GM19351 (cell line): ENCODE measurements at regions not wholly inside any gene's neighbourhood (a gene's known extent, or its start where the extent isn't known, plus 50 kb on each side); places are given as distances from the start of the nearest gene placed in this dataset.
"Not testable (repeated sequence)": the region's sequence is repeated elsewhere in the genome, so short reads cannot be mapped to it uniquely, and the experiment has no call there.

Source experiments
- ATAC-seq: cut with Tn5 transposase; IDR thresholded peaks from one replicate; pipeline ENCODE4 v1.9.1; 2021; ENCODE audit warnings: mild to moderate bottlenecking, moderate library complexity; ENCODE audit not compliant: unreplicated experiment

DNA sequence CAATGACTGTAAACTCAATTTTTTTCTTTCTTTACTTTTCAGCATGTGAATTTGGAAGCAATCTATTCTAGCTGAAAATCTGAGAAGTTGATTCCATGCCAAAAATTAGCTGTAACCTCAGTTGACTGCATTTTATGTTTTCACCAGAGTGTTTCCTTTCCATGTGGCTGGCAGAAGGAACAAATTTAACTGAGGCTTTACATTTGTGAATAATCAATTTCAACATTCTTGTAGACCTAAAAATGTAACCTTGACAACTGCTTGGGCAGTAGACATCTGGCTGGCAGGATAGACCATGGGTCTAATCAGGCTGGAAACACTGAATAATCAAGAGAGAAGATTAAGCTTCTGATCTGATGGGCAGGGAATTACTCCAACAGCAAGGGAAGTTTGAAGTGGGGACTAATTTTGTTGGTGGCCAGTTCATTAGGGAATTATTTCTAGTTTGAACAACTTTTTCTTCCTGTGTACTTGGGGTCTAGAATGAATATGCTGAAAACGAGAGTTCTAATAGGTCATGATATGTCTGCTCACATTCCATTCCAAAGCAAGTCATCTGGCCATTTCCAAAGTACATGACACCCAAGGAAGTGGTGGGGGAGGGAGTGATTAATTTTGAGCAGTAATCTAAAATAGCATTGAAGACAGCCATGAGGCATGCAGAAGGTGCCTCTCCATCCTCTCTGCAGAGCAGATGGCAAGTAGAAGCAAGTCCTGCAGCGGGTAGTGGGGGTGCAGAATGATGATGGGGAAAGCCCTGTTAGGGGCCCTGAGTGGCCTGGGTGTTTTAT lies 68.2 kb downstream of the ATP23 start:
- ATAC-seq, result no peak

DNA sequence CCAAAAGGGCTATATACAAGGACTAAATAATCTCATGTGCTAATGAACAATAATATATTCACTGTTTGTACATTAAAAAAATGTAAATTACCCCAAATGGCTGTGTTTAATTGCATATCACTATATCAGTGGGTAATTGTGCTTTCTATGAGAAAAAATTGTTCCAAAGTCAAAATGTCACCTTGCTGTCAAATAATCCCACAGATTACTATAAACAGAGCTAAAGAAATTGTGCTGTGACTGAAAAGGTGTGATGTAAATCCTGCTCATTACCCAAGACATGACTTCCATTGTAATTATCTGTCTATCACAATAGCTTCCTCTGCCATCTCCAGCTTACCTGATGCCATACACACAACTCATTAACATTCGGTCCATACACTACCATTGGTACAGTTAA lies 70.3 kb downstream of the ATP23 start:
- no peak for ATAC-seq

DNA sequence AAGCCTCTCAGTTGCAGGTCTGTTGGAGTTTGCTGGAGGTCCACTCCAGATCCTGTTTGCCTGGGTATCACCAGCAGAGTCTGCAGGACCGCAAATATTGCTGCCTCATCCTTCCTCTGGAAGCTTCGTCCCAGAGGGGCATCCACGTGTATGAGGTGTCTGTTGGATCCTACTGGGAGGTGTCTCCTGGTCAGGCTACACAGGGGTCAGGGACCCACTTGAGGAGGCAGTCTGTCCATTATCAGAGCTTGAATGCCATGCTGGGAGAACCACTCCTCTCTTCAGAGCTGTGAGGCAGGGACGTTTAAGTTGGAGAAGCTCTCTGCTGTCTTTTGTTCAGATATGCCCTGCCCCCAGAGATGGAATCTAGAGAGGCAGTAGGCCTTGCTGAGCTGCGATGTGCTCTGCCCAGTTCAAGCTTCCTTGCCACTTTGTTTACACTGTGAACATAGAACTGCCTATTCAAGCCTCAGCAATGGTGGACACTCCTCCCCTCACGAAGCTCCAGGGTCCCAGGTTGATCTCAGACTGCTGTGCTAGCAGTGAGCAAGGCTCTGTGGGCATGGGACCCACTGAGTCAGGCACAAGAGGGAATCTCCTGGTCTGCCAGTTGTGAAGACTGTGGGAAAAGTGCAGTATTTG lies 81.1 kb downstream of the ATP23 start:
- ATAC-seq, result not testable (repeated sequence)

DNA sequence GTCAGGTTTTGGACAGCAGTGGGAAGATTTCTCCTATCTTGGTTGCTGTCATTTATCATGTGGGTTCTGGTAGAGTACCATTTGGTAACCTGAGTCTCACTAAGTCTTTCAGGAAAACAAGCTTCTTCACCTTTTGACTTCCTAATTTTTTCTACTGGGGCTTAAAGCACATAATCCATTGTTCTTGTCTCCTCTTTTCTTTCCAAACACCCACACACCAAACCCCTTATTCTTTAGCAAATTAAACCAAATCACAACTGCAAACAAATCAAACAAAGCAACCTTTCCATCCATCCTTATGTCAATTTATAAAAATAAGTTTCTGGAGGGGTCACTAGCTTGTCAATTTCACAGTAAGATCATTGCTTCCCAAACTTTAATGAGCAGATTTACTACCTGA lies 84.1 kb downstream of the ATP23 start:
- no peak for ATAC-seq

DNA sequence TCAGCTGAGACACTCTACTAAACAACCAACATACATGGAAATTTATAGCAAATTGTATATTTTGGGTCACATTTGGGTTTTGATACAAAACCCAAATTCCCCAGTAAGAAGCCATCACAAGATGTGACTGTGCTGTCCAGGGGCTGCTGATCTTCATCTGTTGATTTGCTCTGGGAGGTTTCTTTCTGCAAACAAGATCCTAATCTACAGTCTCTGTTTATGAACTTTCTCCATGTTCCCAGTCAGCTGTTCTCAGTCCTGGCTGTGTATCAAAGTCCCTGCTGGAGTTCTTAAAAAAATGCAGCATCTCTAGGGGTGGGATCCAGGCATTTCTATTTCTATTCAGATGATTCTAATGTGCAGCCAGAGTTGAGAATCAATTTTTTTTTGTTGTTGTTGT lies 85.1 kb downstream of the ATP23 start:
- no peak for ATAC-seq

DNA sequence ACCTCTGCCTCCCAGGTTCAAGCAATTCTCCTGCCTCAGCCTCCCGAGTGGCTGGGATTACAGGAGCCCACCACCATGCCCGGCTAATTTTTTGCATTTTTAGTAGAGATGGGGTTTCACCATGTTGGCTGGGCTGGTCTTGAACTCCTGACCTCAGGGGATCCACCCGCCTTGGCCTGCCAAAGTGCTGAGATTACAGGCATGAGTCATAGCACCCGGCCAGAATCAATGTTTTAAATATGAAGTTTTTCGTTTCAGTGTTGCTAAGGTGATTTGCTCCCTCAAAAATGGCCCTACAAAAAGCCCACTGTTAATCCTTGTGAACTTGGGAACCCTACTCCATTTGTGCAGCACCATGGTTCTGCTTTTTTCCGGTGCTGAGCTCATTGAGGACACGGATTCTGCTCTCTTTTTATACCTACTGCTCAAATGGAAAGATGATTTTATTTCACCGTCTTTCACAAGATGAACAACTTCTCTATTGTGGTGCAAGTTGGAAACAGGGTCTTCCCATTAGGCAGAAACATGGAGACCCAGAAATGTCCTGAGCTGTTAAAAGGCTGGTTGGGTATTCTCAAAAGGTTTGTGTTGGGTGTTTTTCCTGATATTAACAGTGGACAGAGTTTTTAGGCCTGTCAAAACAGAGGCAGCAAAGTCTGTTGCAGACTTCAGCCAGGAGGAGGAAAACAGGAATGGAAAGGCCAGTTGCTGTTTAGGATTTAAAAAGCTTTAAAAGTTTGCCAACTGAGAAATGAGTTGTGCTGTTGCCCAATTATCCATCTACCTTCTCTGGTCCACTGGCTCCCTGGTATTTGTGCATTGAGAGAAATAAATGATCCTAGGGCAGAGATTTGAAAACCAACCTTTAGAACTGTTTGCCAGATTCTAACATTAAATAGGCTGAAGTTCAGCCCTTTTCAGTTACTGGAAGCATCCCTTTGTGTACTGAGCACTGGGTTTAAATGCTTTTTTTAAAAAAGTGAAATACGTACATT lies 85.8 kb downstream of the ATP23 start:
- ATAC-seq, result no peak

DNA sequence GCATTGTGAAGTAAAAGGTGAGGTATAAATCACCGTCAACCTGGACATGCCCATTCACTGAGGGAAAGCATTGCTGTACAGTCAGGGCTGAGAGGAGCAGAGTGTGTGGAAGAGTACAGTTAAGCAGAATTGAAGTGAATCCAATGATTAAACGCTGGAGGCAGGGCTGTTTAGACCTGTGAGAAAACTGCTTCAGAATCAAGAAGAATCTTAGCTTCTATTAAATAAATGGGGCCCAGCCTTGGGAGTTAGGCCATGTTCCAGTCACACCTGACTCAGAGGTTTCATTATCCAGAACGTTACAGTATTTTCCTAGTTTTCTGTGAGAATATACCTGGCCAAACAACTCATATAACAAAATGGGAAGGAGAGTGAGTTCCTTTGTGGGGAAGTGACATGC lies 86.9 kb downstream of the ATP23 start:
- no peak for ATAC-seq

DNA sequence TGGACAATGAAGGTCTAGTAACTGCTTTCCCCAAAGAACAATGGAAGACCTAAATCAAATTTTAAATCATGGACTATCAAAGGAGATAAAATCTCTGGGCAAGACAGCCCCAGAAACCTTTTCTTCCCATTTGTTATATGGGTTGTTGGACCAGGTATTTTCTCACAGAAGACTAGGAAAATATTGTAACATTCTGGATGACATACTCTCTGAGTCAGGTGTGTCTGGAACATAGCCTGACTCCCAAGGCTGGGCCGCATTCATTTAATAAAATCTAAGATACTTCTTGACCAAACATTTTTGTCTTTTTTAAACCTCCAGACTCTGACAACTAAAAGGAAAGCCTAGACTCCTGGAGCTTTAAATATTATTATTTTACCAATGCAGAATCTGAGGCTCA lies 87.9 kb downstream of the ATP23 start:
- no peak for ATAC-seq

DNA sequence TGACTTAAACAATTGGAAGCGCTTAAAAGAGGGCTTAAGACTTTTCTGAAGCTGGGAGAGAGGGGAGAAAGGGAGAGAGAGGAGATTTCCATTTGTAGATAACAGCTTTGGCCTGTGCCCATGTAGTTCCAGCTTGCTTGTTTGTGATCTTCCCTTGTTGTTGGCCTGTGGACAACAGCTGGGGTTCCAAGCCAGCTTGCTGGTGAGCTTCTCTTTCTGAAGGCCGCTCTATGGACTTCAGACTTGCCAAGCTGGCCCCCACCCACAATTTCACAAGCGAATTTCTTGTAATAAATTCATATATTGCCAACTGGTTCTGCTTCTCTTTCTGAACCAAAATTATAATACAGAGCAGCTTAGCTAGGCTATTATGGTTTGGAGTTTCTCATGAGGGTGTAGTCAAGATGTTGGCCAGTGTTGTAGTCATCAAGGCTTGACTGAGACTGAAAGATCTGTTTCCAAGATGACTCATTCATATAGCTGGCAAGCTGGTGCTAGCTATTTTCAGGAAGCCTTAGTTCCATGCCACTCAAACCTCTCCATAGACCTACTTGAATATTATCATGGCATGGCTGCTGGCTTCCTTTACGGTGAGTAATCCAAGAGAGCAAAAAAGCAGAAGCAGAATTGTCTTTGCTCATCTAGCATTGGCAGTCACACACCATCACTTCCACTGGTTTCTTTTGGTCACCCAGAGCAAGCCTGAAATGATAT lies 89.4 kb downstream of the ATP23 start:
- ATAC-seq, result no peak

DNA sequence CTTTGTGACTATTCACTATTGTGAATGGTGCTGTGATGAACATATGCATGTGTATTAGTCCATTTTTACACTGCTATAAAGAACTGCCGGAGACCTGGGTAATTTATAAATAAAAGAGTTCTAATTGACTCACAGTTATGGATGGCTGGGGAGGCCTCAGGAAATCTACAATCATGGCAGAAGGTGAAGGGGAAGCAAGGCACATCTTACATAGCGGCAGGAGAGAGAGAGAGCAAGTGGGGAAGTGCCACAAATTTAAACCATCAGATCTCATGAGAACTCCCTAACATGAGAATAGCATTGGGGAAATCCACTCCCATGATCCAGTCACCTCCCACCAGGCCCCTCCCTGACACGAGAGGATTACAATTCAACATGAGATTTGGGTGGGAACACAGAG lies 90.8 kb downstream of the ATP23 start:
- no peak for ATAC-seq

DNA sequence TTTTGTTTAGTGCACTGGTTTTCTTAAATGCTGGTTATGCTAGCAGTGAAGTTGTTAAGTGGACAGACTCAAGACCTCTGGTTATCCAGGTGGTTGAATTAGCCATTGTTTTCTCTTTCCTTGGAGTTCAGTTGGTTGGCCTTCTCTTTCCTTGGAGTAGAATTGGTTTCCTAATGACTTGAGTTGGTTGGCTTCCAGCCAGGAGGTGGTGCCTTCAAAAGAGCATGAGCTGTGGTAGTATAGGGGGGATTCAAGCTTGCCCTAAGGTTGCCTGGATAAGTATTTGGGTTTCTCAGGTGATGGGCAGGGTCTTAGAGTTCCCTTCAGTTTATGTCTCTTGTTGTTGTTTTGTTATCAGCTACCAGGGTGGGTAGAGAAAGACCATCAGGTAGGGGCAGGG lies 92.5 kb downstream of the ATP23 start:
- no peak for ATAC-seq

DNA sequence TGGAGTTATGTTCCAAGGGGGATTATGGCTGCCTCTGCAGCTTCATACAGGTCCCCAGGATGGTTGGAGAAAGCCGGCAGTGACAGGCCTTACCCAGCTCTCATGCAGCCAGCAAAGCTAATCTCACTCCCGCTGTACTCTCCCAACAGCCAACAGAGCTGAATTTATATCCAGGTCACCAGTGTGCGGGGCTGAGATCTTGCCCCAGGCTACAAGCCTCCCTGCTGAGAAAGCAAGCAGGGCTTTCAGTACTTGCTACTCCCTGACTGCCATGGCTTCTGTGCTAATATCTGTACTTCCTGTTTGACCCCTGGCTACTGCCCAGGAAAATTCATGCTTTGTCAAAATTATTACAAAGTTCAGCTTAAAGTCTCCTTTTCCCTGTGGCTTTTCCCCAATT lies 92.9 kb downstream of the ATP23 start:
- ATAC-seq, result no peak

DNA sequence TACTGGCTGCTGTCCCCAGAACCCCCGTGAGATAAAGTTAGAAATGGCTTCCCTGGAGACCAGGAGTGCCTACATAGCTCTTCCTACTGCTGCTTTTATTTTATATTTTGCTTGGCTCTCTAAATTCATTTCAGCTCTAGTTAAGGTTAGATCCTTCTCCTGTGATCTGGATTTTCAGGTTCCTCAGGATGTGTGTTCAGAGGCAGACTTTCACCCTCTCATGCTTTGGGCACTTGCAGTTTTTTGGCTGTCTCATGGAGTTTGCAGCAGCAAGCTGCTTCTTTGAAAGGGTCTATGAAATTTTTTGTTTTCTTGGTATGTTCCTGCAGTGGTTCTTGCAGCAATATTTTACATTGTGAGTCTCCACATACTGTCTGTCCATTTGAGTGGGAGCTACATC lies 93.3 kb downstream of the ATP23 start:
- ATAC-seq, result no peak

DNA sequence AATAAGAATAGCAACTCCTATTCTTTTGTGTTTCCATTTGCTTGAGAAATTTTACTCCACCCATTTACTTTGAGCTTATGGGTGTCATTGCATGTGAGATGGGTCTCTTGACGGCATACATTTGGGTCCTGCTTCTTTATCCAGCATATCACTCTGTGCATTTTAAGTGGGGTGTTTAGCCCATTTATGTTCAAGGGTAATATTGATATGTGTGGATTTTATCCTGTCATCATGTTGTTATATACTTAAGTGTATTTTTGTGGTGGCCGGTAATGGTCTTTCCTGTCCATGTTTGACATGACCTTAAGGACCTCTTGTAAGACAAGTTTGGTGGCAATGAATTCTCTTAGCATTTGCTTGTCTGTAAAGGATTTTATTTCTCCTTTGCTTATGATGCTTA lies 100.1 kb downstream of the ATP23 start:
- ATAC-seq, result no peak

DNA sequence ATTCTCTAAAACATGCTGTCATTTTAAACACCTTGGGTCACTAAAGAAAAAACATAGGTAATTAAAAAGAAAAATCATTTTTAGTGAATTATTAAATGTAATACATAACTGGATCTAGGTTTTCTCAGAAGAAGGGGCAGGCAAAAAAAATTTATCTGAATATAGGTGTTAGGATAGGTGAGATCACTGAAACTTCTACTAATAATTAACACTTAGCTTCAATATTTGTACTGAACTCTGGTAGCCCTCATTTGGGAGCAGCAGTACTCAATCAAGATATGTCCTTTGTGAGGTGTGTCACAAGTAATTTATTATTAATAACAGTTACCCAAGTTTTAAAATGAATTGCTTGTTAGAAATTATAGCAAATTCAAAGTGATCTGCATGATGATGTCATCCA lies 103.6 kb downstream of the ATP23 start:
- ATAC-seq, result no peak

DNA sequence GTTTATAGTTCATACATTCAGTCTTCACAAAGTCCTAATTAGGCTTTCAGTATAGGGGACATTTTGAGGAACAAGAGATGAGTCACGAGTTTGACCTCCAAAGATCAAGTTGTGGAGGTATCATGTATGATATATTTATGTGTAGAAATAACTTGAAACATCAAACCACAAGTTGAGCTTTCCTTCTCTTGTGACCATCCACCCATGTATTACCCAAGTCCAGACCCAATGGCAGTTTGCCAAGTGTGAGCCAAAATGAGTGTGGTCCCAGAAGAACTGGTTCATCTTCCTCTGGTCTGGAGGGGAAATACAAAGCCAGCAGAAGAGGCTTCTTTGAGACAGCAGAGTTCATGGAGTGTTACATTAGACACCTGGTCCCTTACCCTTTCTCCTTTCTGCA lies 104.9 kb downstream of the ATP23 start:
- ATAC-seq, result no peak

DNA sequence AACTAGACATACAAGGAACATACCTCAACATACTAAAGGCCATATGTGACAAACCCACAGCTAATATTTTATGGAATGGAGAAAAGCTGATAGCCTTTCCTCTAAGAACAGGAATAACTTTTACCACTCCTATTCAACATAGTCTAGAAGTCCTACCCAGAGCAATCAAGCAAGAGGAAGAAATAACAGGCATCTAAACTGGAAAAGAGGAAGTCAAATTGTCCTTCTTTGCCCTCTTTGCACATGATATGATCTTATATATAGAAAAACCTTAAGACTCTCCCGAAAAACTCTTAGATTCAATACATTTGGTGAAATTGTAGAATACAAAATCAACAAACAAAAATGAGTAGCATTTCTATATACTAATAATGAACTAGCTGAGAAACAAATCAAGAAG lies 110.0 kb downstream of the ATP23 start:
- no peak for ATAC-seq

DNA sequence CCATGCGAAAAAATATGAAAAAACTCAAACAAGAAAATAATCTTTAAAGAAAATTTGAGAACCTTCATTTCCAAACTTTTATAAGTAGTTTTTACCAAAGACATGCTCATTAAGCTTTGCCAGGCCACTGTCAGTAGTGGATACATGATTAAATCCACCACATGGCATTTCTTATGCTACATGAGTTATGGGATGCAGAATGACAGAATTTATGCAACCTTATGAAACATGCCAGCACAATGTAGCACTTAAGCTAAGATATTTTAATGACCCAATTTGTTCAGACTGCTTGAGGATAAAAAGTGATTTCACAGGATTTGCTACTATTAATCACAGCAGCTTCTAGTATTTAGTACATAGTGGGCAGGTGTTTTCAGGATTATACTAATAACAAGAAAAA lies 123.3 kb downstream of the ATP23 start:
- ATAC-seq, result no peak

DNA sequence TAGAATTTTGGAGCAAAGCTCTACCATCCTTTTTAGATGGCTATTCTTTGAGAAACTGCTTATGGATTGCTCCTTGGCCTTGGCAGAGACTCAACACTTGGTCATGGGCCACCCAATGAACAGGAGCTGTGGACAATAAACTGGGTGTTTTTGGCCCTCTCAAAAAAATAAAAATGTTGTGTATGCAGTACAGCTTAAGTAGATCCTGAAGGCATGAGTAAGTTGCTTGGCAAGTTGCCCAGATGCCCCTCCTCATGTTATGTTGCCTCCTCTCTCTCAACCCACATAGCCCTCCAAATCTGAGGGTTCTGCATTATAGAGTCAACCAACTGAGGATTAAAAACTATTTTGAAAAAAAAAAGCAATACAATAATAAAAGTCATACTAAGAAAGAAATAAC lies 124.9 kb downstream of the ATP23 start:
- no peak for ATAC-seq

DNA sequence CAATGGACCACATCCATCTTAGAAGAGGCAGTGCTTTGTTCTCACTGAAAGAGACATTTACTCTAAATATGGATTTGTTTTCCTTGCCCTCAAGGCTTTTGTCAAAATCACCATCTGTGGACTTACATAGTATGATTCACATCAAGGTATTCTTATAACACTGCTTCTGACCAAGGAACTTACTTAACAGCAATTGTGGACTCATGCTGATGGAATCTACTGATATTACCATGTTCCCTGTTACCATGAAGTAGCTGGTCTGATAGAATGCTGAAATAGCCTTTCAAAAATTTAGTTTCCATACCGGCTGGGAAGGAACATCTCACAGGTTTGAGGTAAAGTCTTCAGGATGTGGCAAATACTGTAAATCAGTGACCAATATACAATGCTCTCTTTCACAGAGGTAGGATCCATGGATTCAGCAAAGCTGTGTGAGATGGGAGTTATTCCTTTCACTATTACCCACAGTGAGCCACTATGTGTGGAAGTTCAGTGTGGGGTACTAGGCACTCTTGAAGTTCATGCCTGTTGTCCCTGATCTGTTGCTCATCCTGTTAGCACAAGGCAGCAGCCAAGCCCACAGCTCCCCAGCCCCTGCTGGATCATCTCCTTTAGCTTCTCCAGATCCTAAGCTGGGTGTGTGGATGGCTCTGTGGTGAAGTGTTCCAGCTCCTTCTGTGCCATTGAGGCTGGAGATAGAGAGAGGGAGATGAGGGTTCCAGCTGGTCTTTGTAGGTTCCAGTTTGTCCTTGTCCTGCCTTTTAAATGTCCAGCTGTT lies 126.4 kb downstream of the ATP23 start:
- no peak for ATAC-seq
